ENCODE measurements at regions not wholly inside any gene's neighbourhood (a gene's known extent, or its start where the extent isn't known, plus 50 kb on each side); places are given as distances from the start of the nearest gene placed in this dataset.
"Not testable (repeated sequence)": the region's sequence is repeated elsewhere in the genome, so short reads cannot be mapped to it uniquely, and the experiment has no call there.

- DNase-seq, result no peak
Measured at GRCh38 chr10:29713450-29713849, 78.7 kb upstream of the SVIL start.

DNA sequence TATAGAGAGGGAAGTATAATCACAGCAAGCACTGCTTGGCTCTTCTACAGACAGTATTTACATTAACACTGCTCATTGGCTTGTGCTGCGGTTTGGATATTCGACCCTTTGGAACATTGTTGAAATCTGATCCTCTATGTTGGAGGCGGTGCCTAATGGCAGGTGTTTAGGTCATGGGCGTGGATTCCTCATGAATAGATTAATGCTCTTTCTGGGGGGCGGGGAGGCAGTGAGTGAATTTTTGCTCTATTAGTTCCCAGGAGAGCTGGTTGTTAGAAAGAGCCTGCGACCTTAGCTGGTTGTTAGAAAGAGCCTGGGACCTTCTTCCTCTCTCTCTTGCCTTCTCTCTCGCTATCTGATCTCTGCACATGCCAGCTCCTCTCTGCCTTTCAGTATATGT, 77.3 kb upstream of the SVIL start:
- no peak for DNase-seq

GRCh38 chr10:29710128-29710527, 75.4 kb upstream of the SVIL start:
- DNase-seq, result no peak

- no peak for DNase-seq
Measured at GRCh38 chr10:29709484-29710002, 74.8 kb upstream of the SVIL start.

- DNase-seq, result no peak
Measured at GRCh38 chr10:29703271-29703670, 68.5 kb upstream of the SVIL start.

DNA sequence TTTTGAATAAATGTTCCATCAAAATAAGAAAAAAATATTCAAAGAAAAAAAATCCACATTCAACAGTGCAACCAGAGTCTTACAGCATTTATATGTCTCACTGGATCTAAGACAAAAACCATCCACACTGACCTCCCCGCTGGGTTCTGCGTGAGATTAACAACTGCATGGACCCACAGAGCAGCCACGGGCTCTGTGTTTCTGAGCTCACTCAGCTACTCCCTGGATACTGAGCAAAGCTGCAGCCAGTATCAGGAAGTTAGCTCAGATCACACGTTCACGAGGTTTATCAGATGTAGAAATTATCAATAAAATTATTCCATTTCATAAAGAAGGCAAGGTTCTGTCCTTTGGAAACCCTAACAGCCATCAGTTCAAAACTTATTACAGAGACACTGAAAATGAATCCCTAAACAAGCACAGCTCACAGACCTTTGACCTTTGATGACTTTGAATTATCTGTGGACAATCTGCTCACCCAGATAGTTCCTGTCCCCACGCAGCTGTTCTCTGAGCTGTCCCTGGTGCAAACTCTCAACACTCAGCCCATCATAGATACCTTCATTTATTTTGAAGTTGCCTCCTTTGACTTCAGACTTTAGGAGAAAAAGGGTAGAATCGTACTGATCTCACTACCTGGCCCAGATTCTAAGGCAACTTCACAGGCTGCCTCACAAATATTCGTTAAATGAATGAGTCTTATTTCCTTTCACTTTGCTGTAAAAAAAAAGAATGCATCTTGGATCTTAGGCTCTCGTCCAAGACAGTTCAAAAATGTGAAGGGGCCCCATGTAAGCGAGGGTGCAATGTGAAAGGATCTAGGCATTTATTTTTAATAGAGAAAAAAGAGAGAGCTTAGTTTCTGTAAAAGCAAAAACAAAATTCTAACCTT, 67.7 kb upstream of the SVIL start:
- DNase-seq, result no peak

DNA sequence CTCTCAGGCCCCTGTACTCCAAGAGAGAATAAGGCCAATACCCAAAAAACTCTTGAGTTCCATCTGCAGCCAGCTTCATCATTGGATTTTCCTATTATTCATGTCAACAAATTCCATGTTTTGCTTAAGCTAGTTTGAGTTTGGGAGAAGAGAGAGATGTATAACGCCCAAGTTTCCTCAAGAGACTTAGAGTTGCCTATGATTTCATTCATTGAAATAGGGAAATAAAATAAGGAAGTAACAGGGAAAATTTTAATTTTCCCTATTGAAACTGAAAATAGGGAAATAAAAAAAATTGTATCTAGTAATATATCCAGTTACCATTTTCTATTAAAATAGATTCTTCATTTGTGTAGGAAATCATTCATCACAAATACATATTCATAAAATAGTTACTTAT, 66.5 kb upstream of the SVIL start:
- no peak for DNase-seq

GRCh38 chr10:29699621-29700020, 64.8 kb upstream of the SVIL start:
- DNase-seq, result no peak

GRCh38 chr10:29698773-29699490, 64.2 kb upstream of the SVIL start:
- no peak for DNase-seq

DNA sequence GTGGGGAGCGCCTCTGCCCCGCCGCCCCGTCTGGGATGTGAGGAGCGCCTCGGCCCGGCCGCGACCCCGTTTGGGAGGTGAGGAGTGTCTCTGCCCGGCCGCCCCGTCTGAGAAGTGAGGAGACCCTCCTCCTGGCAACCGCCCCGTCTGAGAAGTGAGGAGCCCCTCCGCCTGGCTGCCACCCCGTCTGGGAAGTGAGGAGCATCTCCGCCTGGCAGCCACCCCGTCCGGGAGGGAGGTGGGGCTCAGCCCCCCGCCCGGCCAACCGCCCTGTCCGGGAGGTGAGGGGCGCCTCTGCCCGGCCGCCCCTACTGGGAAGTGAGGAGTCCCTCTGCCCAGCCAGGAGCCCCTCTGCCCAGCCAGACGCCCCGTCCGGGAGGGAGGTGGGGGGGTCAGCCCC, 61.8 kb upstream of the SVIL start:
- DNase-seq, result not testable (repeated sequence)

- no peak for DNase-seq
Measured at GRCh38 chr10:29694121-29694520, 59.4 kb upstream of the SVIL start.

DNA sequence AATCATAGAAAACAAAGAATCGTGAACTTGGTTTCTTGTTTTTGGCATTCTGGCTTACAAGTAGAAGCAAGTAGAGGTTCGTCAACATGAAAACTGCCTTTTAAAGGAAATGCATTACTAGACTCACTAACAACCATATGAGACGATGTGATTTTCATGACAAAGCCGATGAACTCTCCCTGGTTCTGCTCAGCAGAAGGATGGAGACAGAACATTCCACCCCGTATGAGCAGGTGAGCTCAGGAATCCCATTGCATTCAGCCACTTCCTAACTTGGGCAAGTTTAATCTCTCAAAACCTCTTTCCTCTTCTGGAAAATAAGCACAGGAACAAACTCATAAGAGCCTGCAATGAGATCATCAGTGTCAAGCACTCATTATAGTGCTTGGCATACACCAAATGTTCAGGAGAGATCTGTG, 57.4 kb upstream of the SVIL start:
- DNase-seq, result no peak

DNA sequence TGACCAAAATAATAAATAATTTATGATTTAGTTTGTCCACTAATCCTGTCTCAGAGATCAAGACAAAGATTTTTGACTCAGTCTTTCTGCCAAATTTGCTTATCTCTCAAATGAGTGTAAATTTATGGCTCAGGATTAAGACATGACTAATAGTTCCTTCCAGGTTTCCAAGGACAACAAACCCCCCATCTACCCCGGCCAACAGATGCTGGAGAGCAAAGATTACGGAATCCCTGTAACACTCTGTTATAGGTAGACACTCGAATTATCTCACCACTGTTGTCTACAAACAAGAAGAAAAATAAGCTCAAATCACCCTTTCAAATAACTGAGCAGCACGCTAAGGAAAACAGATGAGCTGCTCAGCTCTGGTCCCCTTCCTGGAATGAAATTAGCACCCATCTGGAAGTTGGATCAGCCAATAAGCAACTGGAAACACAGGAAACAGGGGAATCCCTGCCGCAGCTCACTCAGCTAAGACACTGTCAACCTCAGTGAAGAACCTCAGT, 56.8 kb upstream of the SVIL start:
- no peak for DNase-seq

DNA sequence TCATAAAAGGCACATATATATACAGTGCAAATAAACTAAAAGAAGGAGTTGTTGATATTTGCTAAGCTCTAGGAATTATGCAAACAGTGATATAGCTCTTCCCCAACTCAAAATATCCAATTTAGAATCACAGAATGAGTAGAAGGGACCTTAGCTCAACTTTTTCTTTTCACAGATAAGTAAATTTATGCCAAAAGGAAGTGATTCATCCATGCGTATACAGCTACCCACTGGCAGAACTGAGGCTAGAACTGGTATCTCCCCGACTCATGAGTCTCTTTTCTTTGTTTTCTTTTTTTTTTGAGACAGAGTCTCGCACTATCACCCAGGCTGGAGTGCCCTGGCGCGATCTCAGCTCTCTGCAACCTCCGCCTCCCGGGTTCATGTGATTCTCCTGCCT, 54.2 kb upstream of the SVIL start:
- no peak for DNase-seq

DNA sequence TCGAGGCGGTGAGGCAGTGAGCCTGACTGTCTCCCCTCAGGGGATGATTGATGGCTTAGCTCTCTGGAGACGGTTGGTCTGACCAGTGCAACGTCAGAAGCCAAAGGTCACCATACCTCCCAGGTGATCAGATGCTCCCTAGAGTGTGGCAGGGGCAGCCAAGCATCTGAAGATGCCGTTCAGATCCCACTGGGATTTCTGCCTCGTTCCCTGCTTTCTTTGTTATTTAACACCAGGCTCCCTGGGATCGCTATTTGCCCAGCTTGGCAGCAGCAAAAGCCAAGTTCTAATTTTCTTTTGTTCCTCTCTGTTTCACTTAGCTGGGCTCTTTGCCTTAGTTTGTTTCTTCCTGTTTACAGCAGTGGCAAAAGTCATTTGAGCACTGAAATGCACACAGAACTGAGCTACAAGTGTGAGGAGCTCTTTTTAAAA, 53.5 kb upstream of the SVIL start:
- DNase-seq, result no peak

DNA sequence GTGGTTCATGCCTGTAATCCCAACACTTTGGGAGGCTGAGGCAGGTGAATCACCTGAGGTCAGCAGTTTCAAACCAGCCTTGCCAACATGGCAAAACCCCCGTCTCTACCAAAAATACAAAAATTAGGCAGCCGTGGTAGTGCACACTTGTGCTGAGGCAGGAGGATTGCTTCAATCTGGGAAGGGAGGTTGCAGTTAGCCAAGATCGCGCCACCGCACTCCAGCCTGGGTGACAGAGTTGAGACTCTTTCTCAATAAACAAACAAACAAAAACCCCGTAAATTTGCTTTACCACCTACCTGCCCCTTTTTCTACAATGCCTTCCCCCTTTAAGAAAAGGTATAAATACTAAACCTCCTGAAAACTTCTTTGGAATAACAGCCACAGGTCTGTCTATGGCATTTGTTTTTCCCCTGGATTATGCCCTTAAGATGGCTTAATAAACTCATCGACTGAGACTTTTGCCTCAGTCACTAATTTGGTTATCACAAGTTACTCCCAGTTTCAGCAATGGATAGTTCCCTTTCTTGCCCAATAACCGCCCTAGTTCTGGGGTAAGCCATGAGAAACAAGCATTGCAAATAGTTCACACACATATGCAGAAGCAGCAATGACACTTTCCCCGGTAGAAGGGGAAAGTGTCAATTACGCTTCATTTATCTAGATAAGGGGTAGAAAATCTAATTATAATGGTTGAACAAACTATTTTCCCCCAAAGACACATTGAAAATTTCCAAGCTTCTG, 52.8 kb upstream of the SVIL start:
- no peak for DNase-seq

- no peak for DNase-seq
Measured at GRCh38 chr10:29685506-29685905, 50.7 kb upstream of the SVIL start.

Measured in stimulated activated CD8-positive, alpha-beta memory T cell treated with anti-CD3 and anti-CD28 coated beads, Interleukin-4, amount 100 ng/mL, for 48 hours (primary cell).